PC-3 (cell line): ENCODE measurements at regions not wholly inside any gene's neighbourhood (a gene's known extent, or its start where the extent isn't known, plus 50 kb on each side); places are given as distances from the start of the nearest gene placed in this dataset.

Experiments used
- ATAC-seq: fragments of 200-7000 bp; cut with Tn5 transposase; 2 replicates; pipeline ENCODE4 v1.9.1; 2020; ENCODE audit warnings: mild to moderate bottlenecking, moderate library complexity
- BruUV-seq: library from RNA; stranded (reverse); fragments of 400-500 nt; replicated peaks from 2 replicates; lab custom pipeline; 2021; lab: Mats Ljungman, UMichigan
- CTCF ChIA-PET: fragments of 300-600 bp; sonication (Branson Sonifier 250); formaldehyde crosslinking; loops from one replicate; lab custom pipeline; 2022; ENCODE audit warnings: antibody characterized with exemption; lab: Charles Lee
- POLR2A ChIA-PET: fragments of 300-600 bp; sonication (Branson Sonifier 250); formaldehyde crosslinking; loops from one replicate; lab custom pipeline; 2022; ENCODE audit warnings: antibody characterized with exemption; ENCODE audit not compliant: unreplicated experiment; lab: Charles Lee
- DNase-seq: peaks from one replicate; pipeline ENCODE4 v3.0.0-alpha.2; 2015
- H2AFZ ChIP-seq: fragments of 300-600 bp; sonication (generic); 2 replicates; pipeline ENCODE4 v1.6.0; 2016; ENCODE audit warnings: antibody characterized with exemption, low read length
- H3F3A ChIP-seq: fragments of 300-600 bp; sonication (generic); one replicate; pipeline ENCODE4 v1.6.0; 2017; ENCODE audit warnings: antibody characterized with exemption, low read length, control low read depth, mild to moderate bottlenecking; ENCODE audit not compliant: unreplicated experiment
- H3K27ac ChIP-seq: fragments of 300-600 bp; sonication (generic); 2 replicates; pipeline ENCODE4 v1.5.1; 2016; ENCODE audit warnings: mild to moderate bottlenecking, low read length
- H3K27me3 ChIP-seq: fragments of 300-600 bp; sonication (generic); 2 replicates; pipeline ENCODE4 v1.6.1; 2016; ENCODE audit warnings: low read length, mixed read lengths
- H3K36me3 ChIP-seq: fragments of 300-600 bp; sonication (generic); 2 replicates; pipeline ENCODE4 v1.6.1; 2016; ENCODE audit warnings: low read depth, mixed run types, low read length, mixed read lengths
- H3K4me1 ChIP-seq: fragments of 300-600 bp; sonication (generic); 2 replicates; pipeline ENCODE4 v1.5.1; 2016; ENCODE audit warnings: low read length; ENCODE audit not compliant: insufficient read depth
- H3K4me2 ChIP-seq: fragments of 300-600 bp; sonication (generic); 2 replicates; pipeline ENCODE4 v1.6.0; 2016; ENCODE audit warnings: low read length
- H3K4me3 ChIP-seq: fragments of 300-600 bp; sonication (generic); 2 replicates; pipeline ENCODE4 v1.5.1; 2016; ENCODE audit warnings: mild to moderate bottlenecking, low read length, mixed read lengths
- H3K79me2 ChIP-seq: fragments of 300-600 bp; sonication (generic); 2 replicates; pipeline ENCODE4 v1.6.1; 2017; ENCODE audit warnings: low read length, mixed read lengths
- H3K9ac ChIP-seq: fragments of 300-600 bp; sonication (generic); 2 replicates; pipeline ENCODE4 v1.6.0; 2016; ENCODE audit warnings: mild to moderate bottlenecking, low read length
- H3K9me2 ChIP-seq: fragments of 300-600 bp; sonication (generic); replicated peaks from 2 replicates; pipeline ENCODE4 v1.6.1; 2016; ENCODE audit warnings: mixed run types, low read length, mixed read lengths
- H3K9me3 ChIP-seq: fragments of 300-600 bp; sonication (generic); 2 replicates; pipeline ENCODE4 v1.6.1; 2016; ENCODE audit warnings: low read length, mixed read lengths
- H4K20me1 ChIP-seq: fragments of 300-600 bp; sonication (generic); 2 replicates; pipeline ENCODE4 v1.6.1; 2016; ENCODE audit warnings: low read length, mixed read lengths
- EZH2 ChIP-seq: fragments of 300-600 bp; sonication (generic); IDR thresholded peaks from one replicate; pipeline ENCODE4 v1.6.1; 2017; ENCODE audit warnings: antibody characterized with exemption, mild to moderate bottlenecking, low read length; ENCODE audit not compliant: unreplicated experiment
- EZH2phosphoT487 ChIP-seq: fragments of 300-600 bp; sonication (generic); IDR thresholded peaks from 2 replicates; pipeline ENCODE4 v1.6.1; 2018; ENCODE audit warnings: mild to moderate bottlenecking, antibody characterized with exemption, low read length, borderline replicate concordance
- intact Hi-C: fragments of 100-400 bp; cut with micrococcal nuclease; formaldehyde crosslinking; loops from 2 replicates; pipeline ENCODE4 v1.9.0; 2023
- TF ChIP-seq, protein P1 (sequence below): fragments of 300-600 bp; sonication (generic); conservative IDR thresholded peaks from 2 replicates; pipeline ENCODE4 v1.5.1; 2017; ENCODE audit warnings: antibody characterized with exemption, low read depth, mild to moderate bottlenecking, low read length

DNA sequence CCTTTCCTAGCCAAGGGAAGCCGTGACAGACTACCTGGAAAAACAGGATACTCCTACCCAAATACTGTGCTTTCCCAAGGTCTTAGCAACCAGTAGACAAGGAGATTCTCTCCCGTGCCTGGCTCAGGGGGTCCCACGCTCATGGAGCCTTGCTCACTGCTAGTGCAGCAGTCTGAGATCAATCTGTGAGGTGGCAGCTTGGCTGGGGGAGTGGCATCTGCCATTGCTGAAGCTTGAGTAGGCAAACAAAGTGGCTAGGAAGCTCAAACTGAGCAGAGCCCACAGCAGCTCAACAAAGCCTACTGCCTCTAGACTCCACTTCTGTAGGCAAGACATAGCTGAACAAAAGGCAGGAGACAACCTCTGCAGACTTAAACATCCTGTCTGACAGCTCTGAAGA lies 177.1 kb downstream of the PARM1 start:
- Histone ChIP-seq H3K4me1 (peaks cover 8% of the 10 kb centered on the region), H3K9me3 (no peaks in the 10 kb centered on the region), H3K4me2 (no peak overlapping the region), H3K79me2 (no peaks in the 10 kb centered on the region), H3K36me3 (no peaks in the 10 kb centered on the region), H3K9ac (no peak overlapping the region), H3K27me3 (no peaks in the 10 kb centered on the region), H3K27ac (no peak overlapping the region), H2AFZ (no peak overlapping the region), H3F3A (no peaks in the 10 kb centered on the region), H3K9me2 (no peaks in the 10 kb centered on the region), H3K4me3 (no peak overlapping the region), H4K20me1 (no peaks in the 10 kb centered on the region)
- ATAC-seq (no peak), DNase-seq (no peak)
- CTCF ChIA-PET: no interaction called here
- no TSS peak for BruUV-seq
- POLR2A ChIA-PET: no interaction called here
- TF ChIP-seq EZH2phosphoT487 (no peak), EZH2 (no peak)
- TF ChIP-seq, protein P1, sequence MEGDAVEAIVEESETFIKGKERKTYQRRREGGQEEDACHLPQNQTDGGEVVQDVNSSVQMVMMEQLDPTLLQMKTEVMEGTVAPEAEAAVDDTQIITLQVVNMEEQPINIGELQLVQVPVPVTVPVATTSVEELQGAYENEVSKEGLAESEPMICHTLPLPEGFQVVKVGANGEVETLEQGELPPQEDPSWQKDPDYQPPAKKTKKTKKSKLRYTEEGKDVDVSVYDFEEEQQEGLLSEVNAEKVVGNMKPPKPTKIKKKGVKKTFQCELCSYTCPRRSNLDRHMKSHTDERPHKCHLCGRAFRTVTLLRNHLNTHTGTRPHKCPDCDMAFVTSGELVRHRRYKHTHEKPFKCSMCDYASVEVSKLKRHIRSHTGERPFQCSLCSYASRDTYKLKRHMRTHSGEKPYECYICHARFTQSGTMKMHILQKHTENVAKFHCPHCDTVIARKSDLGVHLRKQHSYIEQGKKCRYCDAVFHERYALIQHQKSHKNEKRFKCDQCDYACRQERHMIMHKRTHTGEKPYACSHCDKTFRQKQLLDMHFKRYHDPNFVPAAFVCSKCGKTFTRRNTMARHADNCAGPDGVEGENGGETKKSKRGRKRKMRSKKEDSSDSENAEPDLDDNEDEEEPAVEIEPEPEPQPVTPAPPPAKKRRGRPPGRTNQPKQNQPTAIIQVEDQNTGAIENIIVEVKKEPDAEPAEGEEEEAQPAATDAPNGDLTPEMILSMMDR: no peak
- intact Hi-C loops: no loop called here

DNA sequence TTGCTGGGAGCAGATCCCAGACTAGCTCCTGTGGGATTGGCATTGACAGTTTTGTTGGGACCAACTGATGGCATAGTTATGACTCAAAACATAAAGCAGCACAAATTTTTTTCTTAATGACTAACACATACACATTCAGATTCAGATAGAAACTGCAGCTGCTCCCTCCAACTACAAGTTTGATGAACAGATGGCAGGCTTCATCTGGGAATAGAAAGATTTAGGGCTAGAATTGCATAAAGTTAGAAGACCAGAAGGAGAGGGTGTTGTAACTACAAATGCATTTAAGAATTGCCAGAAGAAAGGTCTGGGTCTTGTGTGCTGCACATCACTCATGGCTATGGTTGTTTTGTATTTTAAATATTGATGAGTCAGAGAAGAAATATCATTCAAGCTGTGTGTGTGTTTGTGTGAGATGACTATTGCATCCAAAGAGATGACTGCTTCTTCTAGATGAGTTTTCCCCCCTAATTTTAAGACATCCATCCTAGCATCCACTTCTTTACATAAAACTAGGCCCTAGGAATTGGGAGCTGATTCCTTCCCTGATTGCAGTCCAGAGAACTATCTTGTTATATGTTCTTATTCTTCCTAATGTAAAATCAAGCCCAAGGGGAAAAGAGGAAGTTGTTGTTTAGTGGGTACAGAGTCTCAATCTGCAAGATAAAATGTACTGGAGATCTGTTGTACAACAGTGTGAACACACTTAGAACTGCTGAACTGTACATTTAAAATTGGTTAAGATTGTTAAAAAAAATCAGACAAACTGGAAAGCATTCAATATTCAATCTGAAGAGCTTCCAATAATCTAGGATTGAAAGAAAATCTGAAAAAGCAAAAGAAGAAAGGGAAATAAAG lies 175.1 kb downstream of the PARM1 start:
- ChIA-PET CTCF (no interaction called here), POLR2A (no interaction called here)

DNA sequence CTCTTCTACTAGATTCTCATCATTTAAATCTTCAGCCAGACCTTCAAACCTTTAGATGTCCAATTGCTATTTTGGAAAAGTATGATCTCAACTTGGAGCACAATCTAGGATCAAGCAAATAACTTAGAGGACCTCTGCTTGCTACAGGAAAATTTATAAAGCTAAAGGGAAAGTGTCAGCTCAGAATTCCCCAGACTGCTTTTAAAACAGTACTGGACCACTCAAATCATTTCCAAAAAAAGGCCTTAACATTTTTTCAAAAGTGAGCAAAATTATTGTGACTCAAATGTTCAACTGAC lies 169.8 kb downstream of the PARM1 start:
- Histone ChIP-seq H3K9ac (no peak overlapping the region), H3K36me3 (no peaks in the 10 kb centered on the region), H3K9me2 (no peaks in the 10 kb centered on the region), H3K27ac (no peak overlapping the region), H4K20me1 (no peaks in the 10 kb centered on the region), H3K4me1 (peaks cover 16% of the 10 kb centered on the region), H3K79me2 (no peaks in the 10 kb centered on the region), H2AFZ (no peak overlapping the region), H3K27me3 (no peaks in the 10 kb centered on the region), H3K9me3 (no peaks in the 10 kb centered on the region), H3F3A (no peaks in the 10 kb centered on the region), H3K4me3 (no peak overlapping the region), H3K4me2 (no peak overlapping the region)
- DNase-seq (no peak), ATAC-seq (no peak)
- BruUV-seq: no TSS peak
- CTCF ChIA-PET: no interaction called here
- intact Hi-C loops: no loop called here
- TF ChIP-seq, protein P1: no peak
- no peak for TF ChIP-seq EZH2
- TF ChIP-seq EZH2phosphoT487: no peak
- POLR2A ChIA-PET: no interaction called here

More for the DNA sequence above, 175.1 kb downstream of the PARM1 start:
- no peaks in the 10 kb centered on the region for H3K9me2 ChIP-seq
- no peak for ATAC-seq
- DNase-seq: peak; percentile 34
- no TSS peak for BruUV-seq
- H4K20me1 ChIP-seq: no peaks in the 10 kb centered on the region
- no peaks in the 10 kb centered on the region for H3K79me2 ChIP-seq
- H3K9ac ChIP-seq: no peak overlapping the region
- no peak overlapping the region for H2AFZ ChIP-seq
- TF ChIP-seq, protein P1: no peak
- no peak for TF ChIP-seq EZH2
- no peak for TF ChIP-seq EZH2phosphoT487
- H3F3A ChIP-seq: no peaks in the 10 kb centered on the region
- H3K4me2 ChIP-seq: no peak overlapping the region
- H3K27me3 ChIP-seq: no peaks in the 10 kb centered on the region
- H3K4me1 ChIP-seq: peaks cover 8% of the 10 kb centered on the region
- no peak overlapping the region for H3K27ac ChIP-seq
- H3K36me3 ChIP-seq: no peaks in the 10 kb centered on the region
- no peak overlapping the region for H3K4me3 ChIP-seq
- intact Hi-C loops: no loop called here
- H3K9me3 ChIP-seq: no peaks in the 10 kb centered on the region
